GM12873 (cell line): ENCODE measurements at regions not wholly inside any gene's neighbourhood (a gene's known extent, or its start where the extent isn't known, plus 50 kb on each side); places are given as distances from the start of the nearest gene placed in this dataset.

Source experiments
- CTCF ChIP-seq: IDR thresholded peaks from 2 replicates; pipeline ENCODE4 v1.5.1; 2012; ENCODE audit warnings: low read depth, mild to moderate bottlenecking, moderate library complexity, low read length, control low read depth; ENCODE audit not compliant: insufficient read depth; ENCODE audit errors: missing control alignments

GRCh38 chr1:219050086-219050821 lies 123.4 kb upstream of the LYPLAL1 start:
- TF ChIP-seq CTCF, result no peak

GRCh38 chr1:219050822-219051125 lies 122.9 kb upstream of the LYPLAL1 start:
- no peak for TF ChIP-seq CTCF

GRCh38 chr1:219051547-219051946 lies 122.1 kb upstream of the LYPLAL1 start:
- no peak for TF ChIP-seq CTCF

GRCh38 chr1:219058891-219059820 lies 114.5 kb upstream of the LYPLAL1 start:
- no peak for TF ChIP-seq CTCF

GRCh38 chr1:219060798-219061197 lies 112.9 kb upstream of the LYPLAL1 start:
- no peak for TF ChIP-seq CTCF

GRCh38 chr1:219062161-219062560 lies 111.5 kb upstream of the LYPLAL1 start:
- TF ChIP-seq CTCF, result no peak

GRCh38 chr1:219066098-219066497 lies 107.6 kb upstream of the LYPLAL1 start:
- no peak for TF ChIP-seq CTCF
